Stimulated activated CD4-positive, alpha-beta T cell treated with anti-CD3 and anti-CD28 coated beads, Interleukin-12 subunit alpha, Interleukin-12 subunit beta, amount 100 ng/mL, for 4 hours (primary cell): ENCODE measurements at regions not wholly inside any gene's neighbourhood (a gene's known extent, or its start where the extent isn't known, plus 50 kb on each side); places are given as distances from the start of the nearest gene placed in this dataset.

ENCODE experiments used
- DNase-seq: peaks from one replicate; pipeline ENCODE4 v3.0.0-alpha.2; 2020

DNA sequence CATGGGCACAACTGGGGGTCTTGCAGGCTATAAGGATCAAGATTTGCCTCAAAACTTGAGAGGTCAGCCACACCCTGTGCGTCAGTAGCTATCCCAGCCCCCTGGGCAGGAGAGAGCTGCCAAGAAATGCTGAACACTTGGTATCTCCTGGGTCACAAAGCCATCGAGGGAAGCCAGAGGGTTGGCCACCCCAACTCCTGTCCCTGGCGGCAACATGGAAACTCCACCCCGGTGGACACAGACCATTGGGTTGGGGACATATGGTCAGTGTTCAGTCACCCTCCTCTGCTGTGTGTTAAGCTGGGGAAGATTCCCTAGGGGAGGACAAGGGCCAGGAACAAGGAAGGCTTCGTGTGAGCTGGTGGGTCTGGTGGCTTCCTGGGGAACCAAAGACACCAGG is 140.6 kb downstream of the C5orf15 start:
- no peak for DNase-seq

DNA sequence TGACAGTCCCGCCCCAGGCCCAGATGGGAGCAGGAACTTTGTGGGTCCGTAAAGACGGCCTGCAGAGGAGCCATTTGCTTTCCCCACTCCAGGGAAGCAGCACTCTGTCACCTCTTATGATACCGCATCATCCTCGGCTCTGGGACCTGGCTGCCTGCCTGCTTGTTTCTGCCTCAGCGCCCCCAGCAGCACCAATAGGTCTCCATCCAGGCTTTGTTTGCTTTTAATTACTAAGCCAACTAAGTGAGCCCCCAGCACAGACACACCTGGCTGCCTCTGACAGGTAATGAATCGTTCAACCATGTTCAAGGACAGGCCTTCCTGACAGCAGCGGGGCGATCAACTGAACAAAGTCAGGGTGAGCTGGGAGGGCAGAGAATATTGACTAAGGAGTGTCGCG is 141.4 kb downstream of the C5orf15 start:
- DNase-seq, result no peak

DNA sequence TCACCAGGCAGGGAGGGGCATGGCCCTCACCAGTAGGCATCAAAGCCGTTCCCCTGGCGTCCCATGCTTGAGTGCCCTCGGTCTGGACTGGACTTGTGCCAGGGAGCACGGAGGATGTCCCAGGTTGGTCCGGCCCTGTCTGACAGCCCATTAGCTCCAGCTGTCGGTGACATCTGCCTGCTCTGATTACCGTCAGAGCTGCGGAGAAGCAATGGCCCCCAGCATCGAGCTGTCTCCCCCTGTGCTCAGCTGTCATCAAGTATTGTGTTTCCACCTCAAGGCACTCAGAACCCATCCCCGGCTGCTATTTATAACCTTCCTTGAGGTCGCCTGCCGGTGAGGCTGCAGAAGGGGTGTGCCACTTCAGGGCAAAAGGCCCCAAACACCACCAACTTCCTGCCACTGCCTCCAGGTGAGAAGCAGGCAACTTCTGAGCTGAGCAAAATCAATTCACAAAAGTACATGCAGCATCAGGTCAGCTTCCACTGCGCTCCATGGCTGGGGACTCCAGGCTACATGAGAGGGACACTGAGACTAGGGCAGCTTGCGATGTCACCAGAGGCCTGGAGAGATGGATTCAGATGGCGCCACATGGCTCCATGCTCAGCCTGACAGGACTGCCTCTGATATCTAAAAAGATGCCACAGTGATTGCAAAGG is 142.7 kb downstream of the C5orf15 start:
- DNase-seq, result no peak

DNA sequence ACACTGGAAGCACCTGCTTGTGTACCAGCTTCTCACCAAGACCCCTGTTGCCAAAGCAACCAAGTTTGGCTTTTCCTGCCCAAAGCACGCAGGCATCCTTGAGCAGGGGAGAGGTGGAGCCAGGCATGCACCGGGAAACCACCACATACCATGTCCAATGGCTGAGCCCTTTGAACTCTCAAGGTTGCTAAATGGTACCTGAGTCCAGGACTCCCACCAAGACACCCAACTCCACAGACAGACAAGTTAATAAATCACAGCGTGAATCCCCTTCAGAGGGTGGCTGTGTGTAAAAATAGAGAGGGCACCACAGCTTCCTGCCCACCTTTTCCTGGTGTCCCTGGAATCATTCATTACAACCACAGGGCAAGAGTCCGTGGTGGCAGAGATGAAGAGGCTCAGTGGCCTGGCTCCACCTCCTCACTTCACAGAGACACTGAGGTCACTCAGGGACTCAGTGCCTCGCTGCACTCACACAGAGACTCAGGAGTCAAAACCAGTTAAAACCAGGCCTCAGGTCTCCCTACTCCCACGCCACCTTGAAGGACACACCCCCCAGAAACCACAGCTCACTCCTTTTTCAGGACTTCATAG is 143.7 kb downstream of the C5orf15 start:
- DNase-seq, result no peak

DNA sequence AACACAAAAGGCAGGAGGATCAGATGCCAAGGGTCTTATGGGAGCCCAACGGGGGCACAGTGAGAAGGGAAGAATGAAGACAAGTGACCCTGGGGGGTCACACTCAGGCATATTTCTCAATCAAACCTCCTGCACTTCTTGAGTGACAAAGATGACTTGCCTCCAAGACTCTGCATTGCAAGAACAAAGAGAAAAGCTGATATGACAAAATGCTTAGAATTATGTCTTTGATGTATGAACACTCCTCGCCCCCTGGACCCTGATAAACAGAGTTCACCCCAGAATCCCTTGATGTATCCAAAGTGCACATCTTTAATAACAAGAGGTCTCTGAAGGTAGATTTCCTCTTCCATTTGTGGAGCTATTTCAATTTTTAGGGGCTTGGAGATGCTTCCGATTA is 146.5 kb downstream of the C5orf15 start:
- DNase-seq, result no peak

DNA sequence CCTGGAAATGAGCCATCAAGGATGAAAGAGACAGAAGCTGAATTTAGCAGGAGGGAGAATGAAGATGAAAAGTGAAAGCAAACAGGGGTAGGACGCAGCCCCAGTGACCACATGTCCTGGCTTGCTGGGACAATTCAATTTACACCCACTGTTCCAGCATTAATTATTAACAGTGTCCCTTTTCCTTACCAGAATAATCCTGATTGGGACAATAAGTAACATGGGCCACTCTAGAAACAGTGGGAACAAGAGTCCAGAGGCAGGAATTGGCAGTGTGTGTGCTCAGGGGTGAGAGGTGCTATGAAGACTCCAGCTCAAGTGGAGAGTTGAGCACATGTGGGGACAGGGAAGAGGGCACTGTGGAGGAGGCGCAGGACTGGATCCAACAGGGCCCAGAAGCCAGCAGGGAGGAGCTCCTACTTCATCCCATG is 147.1 kb downstream of the C5orf15 start:
- DNase-seq, result no peak

DNA sequence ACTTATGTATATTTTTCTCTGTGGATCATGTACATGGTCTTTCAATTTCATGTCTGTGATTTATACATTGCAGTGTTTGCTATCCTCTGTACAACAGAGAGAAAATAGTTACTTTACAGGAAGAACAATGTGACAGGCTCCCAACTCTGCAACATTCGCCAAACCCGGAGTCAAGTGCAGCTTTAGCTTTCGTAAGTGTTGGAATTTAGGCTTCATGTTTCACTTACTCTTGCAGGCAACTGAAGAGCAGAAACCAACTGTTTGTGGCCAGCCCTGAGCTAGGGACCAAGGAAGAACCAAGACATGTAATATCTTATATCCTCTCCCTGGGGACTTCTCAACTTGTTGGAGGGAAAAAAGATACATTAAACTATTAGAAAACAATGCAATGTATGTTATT is 147.9 kb downstream of the C5orf15 start:
- no peak for DNase-seq

DNA sequence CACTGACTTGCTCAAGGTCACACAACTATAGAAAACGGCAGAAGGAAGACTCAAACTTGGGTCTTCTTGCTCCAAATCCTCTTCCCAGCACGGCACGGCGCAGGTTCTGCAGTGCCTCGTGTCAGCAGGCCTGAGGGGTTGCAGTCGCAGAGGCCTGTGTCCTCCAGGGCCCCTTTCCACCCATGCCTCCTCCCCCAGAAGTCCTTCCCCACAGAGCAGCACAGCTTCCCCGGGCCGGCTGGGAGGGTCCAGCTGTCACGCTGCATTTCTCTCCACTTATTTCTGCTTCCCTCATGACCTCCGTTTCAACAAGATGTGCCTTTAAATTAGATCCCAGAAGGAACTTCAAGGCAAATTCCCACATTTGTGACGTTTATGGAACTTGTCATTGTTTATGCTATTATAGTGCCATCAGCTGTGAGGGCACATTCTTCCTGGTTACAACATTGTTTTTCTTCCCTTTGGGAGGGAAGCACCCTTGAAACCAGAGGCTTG is 148.4 kb downstream of the C5orf15 start:
- no peak for DNase-seq

DNA sequence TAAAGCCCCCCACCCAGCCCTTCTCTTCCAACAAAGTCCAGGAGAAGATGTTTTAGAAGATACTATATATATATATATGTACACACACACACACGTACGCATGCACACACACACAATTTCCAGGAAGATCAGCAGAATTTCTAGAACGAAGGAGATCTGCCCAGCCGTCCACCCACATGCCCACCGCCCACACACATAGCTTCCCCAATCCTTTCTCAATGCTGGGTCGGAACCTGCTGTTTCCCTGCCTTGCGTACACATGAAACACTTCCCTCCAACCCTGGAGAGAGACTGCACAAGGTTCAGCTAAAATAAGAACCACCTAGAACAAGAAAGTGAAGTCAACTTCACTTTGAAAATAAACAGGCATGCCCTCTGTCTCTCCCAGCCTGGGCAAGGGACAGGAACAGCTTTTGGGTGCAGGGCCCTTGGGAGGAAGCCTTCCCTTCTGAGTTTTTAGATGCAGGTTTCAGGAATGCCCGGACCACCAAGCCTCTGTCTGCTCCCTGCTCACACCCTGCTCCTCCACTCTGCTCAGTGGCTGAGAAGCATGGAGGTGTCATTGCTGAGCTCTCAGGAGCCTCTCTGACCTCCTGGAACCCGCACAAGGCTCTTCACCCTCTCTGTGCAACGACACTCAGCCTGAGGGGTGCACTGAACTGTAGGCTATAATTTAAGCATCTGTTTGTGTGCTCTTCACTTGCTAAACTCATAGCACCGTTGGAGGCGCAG is 149.4 kb downstream of the C5orf15 start:
- no peak for DNase-seq

DNA sequence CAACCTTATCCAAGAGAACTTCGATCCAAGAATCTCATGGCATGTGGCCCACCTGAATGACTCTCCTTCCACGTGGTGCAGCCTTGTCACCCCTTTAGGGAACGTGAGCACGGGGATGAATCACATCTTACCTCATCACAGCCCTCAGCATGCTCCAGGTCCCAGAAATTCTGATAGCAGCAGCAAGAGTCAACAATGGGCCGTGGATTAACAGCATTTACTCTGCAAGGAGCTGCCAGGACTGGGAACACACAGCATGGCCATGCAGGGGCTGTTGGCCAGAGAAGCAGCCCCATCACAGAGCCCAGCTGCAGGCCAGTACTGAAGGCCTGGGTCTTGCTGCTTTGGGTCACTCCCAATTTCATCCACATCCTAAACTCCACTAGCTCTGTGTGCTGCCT is 150.4 kb downstream of the C5orf15 start:
- no peak for DNase-seq

DNA sequence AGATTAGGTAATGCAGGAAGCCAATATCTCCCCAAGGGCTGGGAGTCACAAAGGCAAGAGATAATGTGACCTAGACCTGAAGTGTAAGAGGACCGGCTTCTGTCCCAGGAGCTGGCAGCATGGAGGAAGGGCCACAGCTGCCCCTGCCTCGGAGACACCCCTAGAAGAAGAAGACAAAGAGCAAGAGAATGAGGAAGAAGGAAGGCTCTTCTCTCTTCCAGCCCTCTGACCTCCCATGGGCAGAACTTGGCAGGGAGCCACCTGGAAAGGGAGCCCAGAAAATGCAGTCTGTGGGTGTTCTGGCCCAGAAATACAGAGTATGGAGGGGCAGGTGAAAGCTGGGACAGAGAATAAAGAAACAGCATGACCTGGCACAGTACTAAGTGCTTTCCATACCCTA is 151.0 kb downstream of the C5orf15 start:
- no peak for DNase-seq

DNA sequence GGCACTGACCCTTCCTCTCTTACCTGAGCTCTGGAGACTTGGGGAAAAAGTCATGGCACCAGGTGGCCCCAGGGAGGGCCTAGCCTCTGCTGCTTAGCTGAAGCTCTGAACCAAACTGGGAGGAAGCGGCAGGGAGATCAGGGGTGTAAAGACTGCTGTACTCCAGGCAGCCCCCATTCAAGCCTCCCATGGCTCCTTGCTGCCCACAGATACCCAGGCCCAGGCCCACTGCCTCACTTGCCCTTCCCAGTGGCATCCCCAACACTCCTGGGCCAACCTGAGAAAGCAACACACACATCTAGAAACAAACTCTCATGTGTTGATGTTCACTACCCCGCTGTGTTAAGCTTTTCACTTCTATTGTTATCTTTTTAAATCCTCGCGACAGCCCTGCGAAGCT is 151.6 kb downstream of the C5orf15 start:
- no peak for DNase-seq

DNA sequence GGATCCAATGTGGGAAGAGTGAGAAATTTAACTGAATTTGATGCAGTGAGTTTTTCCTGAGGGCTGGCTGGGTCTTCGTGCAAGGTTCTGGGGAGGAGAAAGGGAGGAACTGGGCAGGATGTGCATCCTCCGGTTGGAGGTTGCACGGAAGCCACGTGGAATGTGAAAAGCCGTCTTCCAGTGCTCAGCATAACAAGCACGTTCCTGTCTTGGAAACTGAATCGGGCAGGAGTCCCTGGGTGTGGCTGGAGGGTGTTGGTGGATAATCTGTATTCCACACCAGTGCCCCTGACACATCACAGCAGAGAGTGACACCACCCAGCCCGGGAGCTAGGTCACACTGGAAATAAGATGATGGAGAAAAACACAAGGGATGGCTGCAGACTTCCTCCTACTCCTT is 154.3 kb downstream of the C5orf15 start:
- DNase-seq, result no peak

DNA sequence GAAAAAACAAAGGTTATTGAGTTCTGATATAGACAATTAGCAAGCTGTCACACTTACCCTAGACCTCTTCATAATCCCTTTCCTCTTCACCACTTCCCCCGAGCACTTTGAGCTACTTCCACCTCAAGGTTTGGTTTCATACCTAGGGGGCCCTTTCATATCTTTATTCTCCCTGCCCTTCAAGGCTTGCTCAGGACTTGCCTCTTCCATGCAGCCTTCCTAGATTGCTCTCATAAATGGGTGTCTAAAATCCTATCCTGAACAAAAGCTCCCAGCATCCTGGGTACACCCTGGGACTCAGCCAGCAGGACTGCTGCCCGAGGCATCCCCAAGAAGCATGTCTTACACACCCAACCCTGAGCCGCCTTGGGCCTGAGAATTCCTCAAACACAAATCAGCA is 157.3 kb downstream of the C5orf15 start:
- no peak for DNase-seq

DNA sequence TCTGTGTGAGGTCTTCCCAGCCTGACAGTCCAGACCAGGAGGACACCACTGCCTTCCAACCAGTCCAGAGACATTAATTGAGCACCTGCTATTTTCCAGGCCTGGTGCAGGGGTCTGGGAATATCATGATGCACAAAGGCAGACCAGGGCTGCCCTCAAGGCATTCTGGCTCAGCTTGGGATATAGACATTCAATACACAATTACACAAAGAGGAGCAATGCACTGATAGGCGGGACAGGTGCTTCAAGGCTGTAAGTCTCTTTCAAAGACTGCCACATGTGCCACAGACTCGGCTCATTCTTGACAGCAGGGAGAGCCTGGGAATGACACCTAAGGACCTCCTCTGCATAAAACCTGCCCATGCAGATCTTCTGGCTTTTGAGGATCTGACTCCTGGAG is 158.6 kb downstream of the C5orf15 start:
- DNase-seq, result no peak

DNA sequence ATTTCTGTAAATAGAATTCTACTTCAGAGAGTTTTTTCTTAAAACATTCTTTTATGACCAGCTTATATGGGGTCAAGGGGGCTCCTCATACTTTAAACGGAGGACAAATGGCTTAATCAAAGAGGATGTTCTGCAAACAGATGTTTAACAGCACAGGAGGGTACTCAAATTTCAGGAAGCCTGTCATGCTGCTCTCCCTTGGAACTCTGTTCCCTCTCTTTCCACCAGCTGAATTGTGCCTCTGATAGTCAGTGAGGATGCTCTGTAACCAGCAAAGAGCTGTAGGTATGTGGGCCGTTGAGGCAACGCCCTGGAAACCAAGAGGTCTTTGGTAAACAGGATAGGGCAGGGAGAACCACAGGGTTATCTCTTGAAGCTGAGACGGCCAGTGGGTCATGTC is 161.1 kb downstream of the C5orf15 start:
- no peak for DNase-seq

DNA sequence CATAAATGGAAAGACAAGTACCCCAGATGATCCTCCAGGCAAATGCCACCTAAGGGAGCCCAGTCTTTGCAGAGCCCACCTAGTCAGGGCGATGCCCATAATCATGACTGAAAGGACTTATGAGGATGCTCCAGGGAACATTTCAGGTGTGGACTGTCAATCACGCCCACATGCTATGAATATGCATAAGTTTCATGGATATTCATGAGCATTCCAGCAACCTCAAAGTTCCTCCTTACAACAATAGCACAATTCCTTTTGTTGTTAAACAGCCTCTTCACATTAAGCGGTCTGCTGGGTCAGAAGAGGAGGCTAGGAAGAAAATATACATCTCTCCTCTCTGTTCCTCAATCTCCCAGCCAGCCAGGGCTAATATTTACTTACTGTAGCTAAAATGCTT is 161.6 kb downstream of the C5orf15 start:
- DNase-seq, result no peak

DNA sequence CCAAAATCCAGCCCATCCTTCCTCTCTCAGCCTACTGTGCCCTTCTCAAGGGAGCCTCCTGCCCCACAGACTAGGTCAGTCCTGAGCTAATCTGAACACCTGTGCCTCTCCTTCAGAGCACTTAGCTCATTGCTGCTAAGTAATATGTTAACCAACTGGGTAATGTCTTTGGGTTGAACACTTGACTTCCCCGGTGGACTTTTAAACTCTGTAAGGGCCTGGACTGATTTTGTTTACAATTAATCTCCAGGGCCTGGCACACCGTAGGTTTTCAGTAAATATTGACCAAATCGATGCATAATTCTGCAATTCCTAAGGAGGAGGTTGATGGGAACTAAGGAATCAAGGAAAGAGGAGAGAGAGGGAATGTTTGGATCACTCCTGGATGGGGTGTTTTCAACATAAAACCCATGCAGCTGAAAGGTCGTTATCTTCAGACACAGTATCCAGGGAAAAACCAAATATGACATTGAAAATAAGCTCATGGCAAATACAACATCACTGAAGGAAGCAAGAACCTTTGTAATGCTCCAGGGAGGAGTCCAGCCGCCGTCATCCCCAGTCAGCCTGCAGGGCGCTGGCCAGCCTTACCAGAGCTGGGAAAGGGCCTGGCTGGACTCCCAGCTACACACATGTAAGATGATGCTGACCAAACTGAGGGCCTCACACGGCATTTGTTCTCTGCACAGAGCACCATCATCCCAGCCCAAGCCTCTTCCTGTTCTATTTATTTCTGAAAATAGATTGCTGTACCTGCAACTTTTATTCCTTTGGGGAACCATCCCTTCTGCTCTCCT is 166.3 kb downstream of the C5orf15 start:
- DNase-seq, result no peak

DNA sequence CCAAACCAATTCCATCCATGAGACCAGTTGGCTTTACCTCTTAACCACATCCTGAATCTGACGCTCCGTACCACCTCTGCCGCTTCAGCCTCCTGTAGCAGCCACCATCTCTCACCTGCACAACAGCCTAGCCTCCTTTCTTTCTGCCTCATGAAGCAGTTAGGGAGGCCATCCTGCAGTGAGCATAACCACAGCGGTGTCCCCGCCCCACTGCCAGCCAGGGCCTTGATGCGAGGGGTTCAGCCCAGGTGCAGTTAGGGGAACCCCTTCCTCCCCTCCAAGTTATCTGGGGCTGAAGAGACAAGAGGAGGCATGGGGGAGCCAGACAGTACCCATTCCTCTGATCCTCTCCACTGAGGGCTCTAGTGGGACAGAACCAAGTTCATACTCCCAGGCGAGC is 167.0 kb downstream of the C5orf15 start:
- no peak for DNase-seq

DNA sequence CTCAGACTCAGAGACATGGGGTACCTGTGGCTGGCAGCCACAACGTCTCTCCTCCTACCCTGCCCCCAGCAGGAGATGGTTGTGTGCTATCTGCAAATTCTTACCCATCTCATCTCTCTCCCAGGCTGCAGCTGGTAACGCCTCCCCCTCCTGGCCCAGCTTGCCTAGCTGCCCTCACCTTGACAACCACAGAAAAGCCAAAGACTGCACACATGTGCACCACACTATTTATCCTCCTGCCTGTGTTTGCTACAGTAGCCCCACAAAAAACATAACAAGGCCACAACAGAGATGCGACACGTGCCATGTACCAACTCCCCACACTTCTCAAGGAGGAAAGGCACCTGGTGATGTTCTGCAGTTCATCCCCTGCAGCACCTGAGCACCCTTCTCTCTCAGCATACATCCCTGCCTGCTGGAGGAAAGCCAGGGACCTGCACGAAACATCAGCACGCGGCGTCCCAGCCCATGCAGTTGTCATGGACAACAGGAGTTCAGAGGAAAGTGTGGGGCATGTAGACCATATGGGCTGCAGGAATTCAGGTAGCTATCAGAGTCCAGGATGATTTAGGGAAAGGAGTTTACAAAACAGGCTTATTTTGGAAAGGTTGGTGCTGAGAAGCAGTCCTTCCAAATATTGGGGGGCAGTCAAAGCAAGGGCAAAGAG is 168.7 kb downstream of the C5orf15 start:
- DNase-seq, result no peak

DNA sequence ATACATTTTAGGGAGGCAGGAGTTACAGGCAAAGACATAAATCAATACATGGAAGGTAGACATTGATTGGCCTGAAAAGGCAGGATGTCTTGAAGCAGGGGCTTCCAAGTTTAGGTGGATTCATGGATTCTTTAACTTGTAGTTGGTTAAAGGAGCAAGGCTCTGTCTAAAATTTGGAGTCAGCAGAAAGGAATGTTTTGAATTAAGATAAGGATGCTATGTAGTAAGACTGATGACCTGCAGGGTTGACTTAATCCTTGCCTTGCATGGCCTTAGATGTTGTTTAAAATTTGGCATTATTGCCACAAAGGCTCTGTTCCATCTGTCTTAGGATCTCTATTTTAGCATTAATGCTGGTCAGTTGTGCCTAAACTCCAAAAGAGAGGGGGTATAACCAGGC is 171.3 kb downstream of the C5orf15 start:
- DNase-seq, result no peak

DNA sequence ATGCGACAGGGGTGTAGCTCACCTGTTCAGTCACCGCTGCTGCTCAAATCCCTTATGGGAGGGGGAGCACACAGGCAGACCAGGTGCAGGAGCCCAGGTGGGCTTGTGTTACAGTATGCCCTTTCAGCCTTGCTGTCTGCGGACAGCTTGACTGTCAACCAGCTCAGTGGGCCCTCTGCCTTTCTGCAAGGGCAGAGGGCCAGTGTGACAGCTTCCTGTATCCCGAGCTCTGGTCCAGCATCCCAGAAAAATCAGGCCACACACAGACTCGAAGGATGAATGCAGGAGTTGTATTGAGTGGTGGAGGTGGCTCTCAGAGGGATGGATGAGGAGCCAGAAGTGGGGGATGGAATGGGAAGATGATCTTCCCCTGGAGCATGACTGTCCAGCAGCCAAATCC is 172.2 kb downstream of the C5orf15 start:
- DNase-seq, result no peak
